PFSK-1 (cell line): ENCODE measurements at regions not wholly inside any gene's neighbourhood (a gene's known extent, or its start where the extent isn't known, plus 50 kb on each side); places are given as distances from the start of the nearest gene placed in this dataset.

ENCODE experiments used
- FOXP2 ChIP-seq: optimal IDR thresholded peaks from 2 replicates; pipeline ENCODE3; 2011; ENCODE audit warnings: borderline replicate concordance, control low read depth, inconsistent platforms; ENCODE audit not compliant: insufficient read depth; ENCODE audit errors: extremely low read length, extremely low read depth
- POLR2AphosphoS5 ChIP-seq: IDR thresholded peaks from 2 replicates; pipeline ENCODE4 v1.6.1; 2012; ENCODE audit warnings: low read depth, mild to moderate bottlenecking, control low read depth, low read length, moderate library complexity
- SIN3A ChIP-seq: IDR thresholded peaks from 2 replicates; pipeline ENCODE4 v1.6.1; 2012; ENCODE audit warnings: mild to moderate bottlenecking, low read length, moderate library complexity, borderline replicate concordance; ENCODE audit not compliant: insufficient read depth
- TAF1 ChIP-seq: IDR thresholded peaks from 2 replicates; pipeline ENCODE4 v1.6.1; 2012; ENCODE audit warnings: low read length, control low read depth, borderline replicate concordance; ENCODE audit not compliant: insufficient read depth
- TF ChIP-seq, protein P1 (sequence below), 2 experiments: IDR thresholded peaks; 2 replicates each; pipeline versions ENCODE4 v1.6.1 to v1.8.0; 2011 to 2012; ENCODE audit warnings: low read depth in 2 of 2, low read length in 2 of 2, control low read depth in 1 of 2, inconsistent platforms in 1 of 2, mild to moderate bottlenecking in 1 of 2, moderate library complexity in 1 of 2; ENCODE audit not compliant: insufficient read depth in 1 of 2

DNA sequence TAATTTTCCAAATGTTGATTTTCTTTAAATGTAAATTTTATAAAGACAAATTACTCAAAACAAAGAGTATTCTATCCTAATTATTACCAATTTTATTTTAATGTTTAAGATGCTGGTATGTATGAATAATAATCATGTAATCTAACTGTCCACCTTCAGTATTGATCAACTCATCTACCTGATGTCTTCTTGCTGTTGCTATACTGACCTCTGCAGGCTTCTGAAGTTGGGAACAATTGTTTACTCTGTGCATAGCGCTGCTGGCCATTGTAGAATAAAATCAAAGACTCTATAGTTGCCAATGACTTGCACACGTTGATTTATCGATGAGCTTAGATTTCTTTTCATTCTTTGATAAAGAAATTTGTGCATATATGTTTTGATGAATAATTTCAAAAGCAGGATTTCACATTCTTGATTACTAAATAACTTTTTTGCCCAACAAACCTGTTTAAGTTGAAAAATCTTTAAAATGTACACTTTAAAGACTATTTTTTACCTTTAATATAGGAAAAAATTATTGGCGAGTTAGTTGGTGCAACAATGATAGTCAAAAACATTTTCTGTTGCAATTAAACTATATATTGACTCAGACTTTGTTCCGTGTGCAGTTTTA, 282.3 kb downstream of the TFEC start:
- TF ChIP-seq TAF1 (no peak), FOXP2 (no peak), SIN3A (no peak), POLR2AphosphoS5 (no peak)
- TF ChIP-seq, protein P1, sequence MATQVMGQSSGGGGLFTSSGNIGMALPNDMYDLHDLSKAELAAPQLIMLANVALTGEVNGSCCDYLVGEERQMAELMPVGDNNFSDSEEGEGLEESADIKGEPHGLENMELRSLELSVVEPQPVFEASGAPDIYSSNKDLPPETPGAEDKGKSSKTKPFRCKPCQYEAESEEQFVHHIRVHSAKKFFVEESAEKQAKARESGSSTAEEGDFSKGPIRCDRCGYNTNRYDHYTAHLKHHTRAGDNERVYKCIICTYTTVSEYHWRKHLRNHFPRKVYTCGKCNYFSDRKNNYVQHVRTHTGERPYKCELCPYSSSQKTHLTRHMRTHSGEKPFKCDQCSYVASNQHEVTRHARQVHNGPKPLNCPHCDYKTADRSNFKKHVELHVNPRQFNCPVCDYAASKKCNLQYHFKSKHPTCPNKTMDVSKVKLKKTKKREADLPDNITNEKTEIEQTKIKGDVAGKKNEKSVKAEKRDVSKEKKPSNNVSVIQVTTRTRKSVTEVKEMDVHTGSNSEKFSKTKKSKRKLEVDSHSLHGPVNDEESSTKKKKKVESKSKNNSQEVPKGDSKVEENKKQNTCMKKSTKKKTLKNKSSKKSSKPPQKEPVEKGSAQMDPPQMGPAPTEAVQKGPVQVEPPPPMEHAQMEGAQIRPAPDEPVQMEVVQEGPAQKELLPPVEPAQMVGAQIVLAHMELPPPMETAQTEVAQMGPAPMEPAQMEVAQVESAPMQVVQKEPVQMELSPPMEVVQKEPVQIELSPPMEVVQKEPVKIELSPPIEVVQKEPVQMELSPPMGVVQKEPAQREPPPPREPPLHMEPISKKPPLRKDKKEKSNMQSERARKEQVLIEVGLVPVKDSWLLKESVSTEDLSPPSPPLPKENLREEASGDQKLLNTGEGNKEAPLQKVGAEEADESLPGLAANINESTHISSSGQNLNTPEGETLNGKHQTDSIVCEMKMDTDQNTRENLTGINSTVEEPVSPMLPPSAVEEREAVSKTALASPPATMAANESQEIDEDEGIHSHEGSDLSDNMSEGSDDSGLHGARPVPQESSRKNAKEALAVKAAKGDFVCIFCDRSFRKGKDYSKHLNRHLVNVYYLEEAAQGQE (IDR thresholded peaks at IDR 0.05; ENCODE audit: insufficient read depth in 1 of 2, low read depth in 2 of 2, low read length in 2 of 2), result no peak

DNA sequence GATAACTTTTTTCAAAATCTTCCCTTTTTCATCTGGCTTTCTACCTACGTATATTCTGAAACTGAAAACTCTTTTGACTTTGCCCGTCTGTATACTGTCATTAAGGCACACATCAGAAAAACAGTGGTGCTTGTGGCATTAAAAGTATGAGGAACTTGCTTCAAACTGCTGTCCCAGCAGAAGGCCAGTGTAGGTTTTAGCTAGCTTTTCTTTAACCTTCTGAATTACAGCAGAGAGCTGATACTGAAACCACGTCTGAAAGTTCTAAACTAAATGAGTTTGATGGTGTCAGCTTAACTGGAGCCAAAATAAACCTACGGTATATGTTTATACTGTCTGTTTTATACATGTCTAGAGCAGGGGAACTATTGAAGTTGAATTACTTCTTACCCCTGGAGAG, 283.4 kb downstream of the TFEC start:
- no peak for TF ChIP-seq POLR2AphosphoS5

DNA sequence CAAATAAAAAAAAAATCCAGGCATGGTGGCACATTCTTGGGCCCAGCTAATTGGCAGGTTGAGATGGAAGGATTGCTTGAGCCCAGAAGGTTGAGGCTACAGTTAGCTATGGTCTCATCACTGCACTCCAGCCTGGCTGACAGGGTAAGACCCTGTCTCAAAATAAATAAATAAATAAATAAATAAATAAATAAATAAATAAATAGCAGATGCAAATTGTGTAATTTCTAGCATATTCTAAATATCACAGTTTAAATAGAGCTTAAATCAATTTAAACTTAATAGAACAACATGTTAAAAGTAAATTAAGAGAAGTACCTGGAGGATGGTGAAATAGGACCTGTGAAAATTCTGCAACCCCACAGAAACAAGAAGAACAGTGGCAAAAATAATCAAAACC, 290.5 kb downstream of the TFEC start:
- TF ChIP-seq POLR2AphosphoS5 (no peak), TAF1 (no peak), FOXP2 (no peak), SIN3A (no peak)
- TF ChIP-seq, protein P1 (IDR thresholded peaks at IDR 0.05; ENCODE audit: insufficient read depth in 1 of 2, low read depth in 2 of 2, low read length in 2 of 2), result no peak

DNA sequence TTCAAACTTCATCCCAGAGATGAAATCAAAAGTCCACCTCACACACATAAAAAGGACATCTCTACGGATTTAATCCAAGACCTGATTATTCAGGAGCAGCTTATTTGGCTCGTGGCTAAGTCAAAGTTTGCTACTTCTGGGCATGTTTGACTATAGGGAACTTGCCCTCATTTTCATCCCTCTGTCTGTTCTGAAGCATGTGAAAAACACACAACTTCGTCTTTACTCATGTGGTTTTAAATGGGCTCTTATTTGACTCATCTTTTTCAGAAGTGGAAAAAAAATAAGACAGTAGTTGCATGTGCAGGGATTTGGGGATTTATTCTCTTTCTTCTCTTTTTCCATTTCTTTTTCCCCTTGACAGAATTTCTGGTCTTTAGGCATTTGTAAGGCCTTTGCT, 295.9 kb downstream of the TFEC start:
- TF ChIP-seq POLR2AphosphoS5, result no peak
- TF ChIP-seq SIN3A, result no peak
- TF ChIP-seq, protein P1 (IDR thresholded peaks at IDR 0.05; ENCODE audit: insufficient read depth in 1 of 2, low read depth in 2 of 2, low read length in 2 of 2), result no peak
- no peak for TF ChIP-seq TAF1
- no peak for TF ChIP-seq FOXP2

DNA sequence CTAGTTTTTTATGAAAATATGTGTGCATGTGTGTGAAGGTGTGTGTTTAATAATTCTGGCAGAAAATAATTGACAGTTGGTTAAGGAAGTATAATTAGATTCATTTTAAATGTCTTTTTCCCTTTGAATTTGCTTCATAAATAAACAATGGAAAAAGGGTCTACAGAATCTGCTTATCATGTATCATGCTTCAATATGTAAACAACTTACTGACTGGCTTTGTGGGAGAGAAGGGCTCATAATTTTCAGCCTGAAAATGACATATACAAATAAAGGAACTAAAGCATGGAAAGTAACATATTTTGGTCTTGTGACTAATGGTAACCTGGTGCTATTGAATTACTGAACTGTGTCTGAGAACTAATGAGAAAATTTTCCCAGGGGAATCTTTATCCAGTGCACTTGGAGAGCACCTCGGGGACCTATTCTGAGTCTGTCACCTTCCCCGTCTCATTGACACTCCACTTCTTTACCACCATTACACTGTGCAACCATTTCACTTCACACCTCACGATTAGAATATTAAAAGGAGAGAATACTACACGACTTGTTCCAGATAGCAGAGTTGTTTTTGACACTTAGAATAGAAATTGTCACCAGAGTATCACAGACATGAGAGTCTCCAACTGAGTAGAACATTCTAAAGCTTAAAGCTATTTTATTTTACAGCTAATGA, 298.6 kb downstream of the TFEC start:
- no peak for TF ChIP-seq FOXP2
- no peak for TF ChIP-seq SIN3A
- TF ChIP-seq, protein P1 (IDR thresholded peaks at IDR 0.05; ENCODE audit: insufficient read depth in 1 of 2, low read depth in 2 of 2, low read length in 2 of 2), result no peak
- TF ChIP-seq TAF1, result no peak
